Inflammatory macrophage (primary cell): ENCODE measurements at regions not wholly inside any gene's neighbourhood (a gene's known extent, or its start where the extent isn't known, plus 50 kb on each side); places are given as distances from the start of the nearest gene placed in this dataset.
"Not testable (repeated sequence)": the region's sequence is repeated elsewhere in the genome, so short reads cannot be mapped to it uniquely, and the experiment has no call there.

Source experiments
- DNase-seq, 2 donors: peaks; one replicate each; pipeline ENCODE4 v3.0.0-alpha.2; 2020 to 2022

GRCh38 chr2:175755169-175755568 is 246.9 kb downstream of the LNPK start:
- no peak for DNase-seq

- no peak for DNase-seq
These were observed 251.9 kb downstream of the LNPK start for GRCh38 chr2:175750195-175750594.

- no peak for DNase-seq
These were observed 256.2 kb downstream of the LNPK start for GRCh38 chr2:175745911-175746310.

GRCh38 chr2:175744000-175744399 is 258.1 kb downstream of the LNPK start:
- DNase-seq: no peak

GRCh38 chr2:175743011-175743410 is 259.1 kb downstream of the LNPK start:
- DNase-seq: no peak

- DNase-seq: no peak
These were observed 259.7 kb downstream of the LNPK start for GRCh38 chr2:175742367-175742766.

GRCh38 chr2:175741164-175741563 is 260.9 kb downstream of the LNPK start:
- no peak for DNase-seq

GRCh38 chr2:175737722-175738361 is 264.2 kb downstream of the LNPK start:
- DNase-seq: no peak

GRCh38 chr2:175734686-175735085 is 267.4 kb downstream of the LNPK start:
- DNase-seq: no peak

- DNase-seq: no peak
These were observed 269.5 kb downstream of the LNPK start for GRCh38 chr2:175732531-175732930.

- no peak for DNase-seq
These were observed 272.0 kb downstream of the LNPK start for GRCh38 chr2:175730050-175730449.

- no peak for DNase-seq
These were observed 272.9 kb downstream of the LNPK start for GRCh38 chr2:175729049-175729706.

GRCh38 chr2:175728032-175728431 is 274.0 kb downstream of the LNPK start:
- DNase-seq: no peak

- DNase-seq: no peak
These were observed 275.8 kb downstream of the LNPK start for GRCh38 chr2:175726223-175726622.

GRCh38 chr2:175709248-175709647 is 292.8 kb downstream of the LNPK start:
- no peak for DNase-seq

- DNase-seq: no peak
These were observed 294.7 kb downstream of the LNPK start for GRCh38 chr2:175707322-175707721.

GRCh38 chr2:175704568-175704967 is 297.5 kb downstream of the LNPK start:
- DNase-seq: not testable (repeated sequence)

GRCh38 chr2:175698061-175698460 is 304.0 kb downstream of the LNPK start:
- DNase-seq: no peak

GRCh38 chr2:175690113-175690837 is 311.8 kb downstream of the LNPK start:
- DNase-seq: peak; percentile 55 to 67

- no peak for DNase-seq
These were observed 313.8 kb downstream of the LNPK start for GRCh38 chr2:175688243-175688642.

- DNase-seq: no peak
These were observed 314.6 kb downstream of the LNPK start for GRCh38 chr2:175687465-175687864.

- DNase-seq: no peak
These were observed 316.1 kb downstream of the LNPK start for GRCh38 chr2:175686002-175686401.

GRCh38 chr2:175684466-175684865 is 317.6 kb downstream of the LNPK start:
- DNase-seq: no peak

- no peak for DNase-seq
These were observed 322.3 kb downstream of the LNPK start for GRCh38 chr2:175679728-175680127.
